NCI-H524 treated with DMSO at 0.1 percent for 48 hours (cell line): ENCODE measurements at regions not wholly inside any gene's neighbourhood (a gene's known extent, or its start where the extent isn't known, plus 50 kb on each side); places are given as distances from the start of the nearest gene placed in this dataset.
"Not testable (repeated sequence)": the region's sequence is repeated elsewhere in the genome, so short reads cannot be mapped to it uniquely, and the experiment has no call there.

Experiments used
- DNase-seq: peaks from one replicate; lab custom pipeline; 2025; lab: John Stamatoyannopoulos, UW

GRCh38 chr10:3264161-3264761 lies 91.7 kb upstream of the PITRM1 start:
- DNase-seq: no peak

- DNase-seq: no peak
Measured at GRCh38 chr10:3263747-3264146, 91.2 kb upstream of the PITRM1 start.

GRCh38 chr10:3263082-3263481 lies 90.5 kb upstream of the PITRM1 start:
- DNase-seq: no peak

GRCh38 chr10:3261921-3262320 lies 89.3 kb upstream of the PITRM1 start:
- DNase-seq: no peak

GRCh38 chr10:3260066-3260834 lies 87.7 kb upstream of the PITRM1 start:
- DNase-seq: no peak

- DNase-seq: no peak
Measured at GRCh38 chr10:3259499-3259898, 86.9 kb upstream of the PITRM1 start.

- DNase-seq: no peak
Measured at GRCh38 chr10:3258394-3258793, 85.8 kb upstream of the PITRM1 start.

- DNase-seq: no peak
Measured at GRCh38 chr10:3255616-3256015, 83.0 kb upstream of the PITRM1 start.

GRCh38 chr10:3255075-3255474 lies 82.5 kb upstream of the PITRM1 start:
- no peak for DNase-seq

GRCh38 chr10:3253974-3254373 lies 81.4 kb upstream of the PITRM1 start:
- DNase-seq: not testable (repeated sequence)

GRCh38 chr10:3251172-3251571 lies 78.6 kb upstream of the PITRM1 start:
- DNase-seq: no peak

GRCh38 chr10:3249307-3249889 lies 76.8 kb upstream of the PITRM1 start:
- DNase-seq: no peak

- no peak for DNase-seq
Measured at GRCh38 chr10:3248526-3249306, 76.1 kb upstream of the PITRM1 start.

- no peak for DNase-seq
Measured at GRCh38 chr10:3245395-3245794, 72.8 kb upstream of the PITRM1 start.

- no peak for DNase-seq
Measured at GRCh38 chr10:3241967-3242650, 69.5 kb upstream of the PITRM1 start.

- no peak for DNase-seq
Measured at GRCh38 chr10:3241274-3241921, 68.8 kb upstream of the PITRM1 start.

- DNase-seq: no peak
Measured at GRCh38 chr10:3239920-3240894, 67.6 kb upstream of the PITRM1 start.

- no peak for DNase-seq
Measured at GRCh38 chr10:3239066-3239919, 66.7 kb upstream of the PITRM1 start.

GRCh38 chr10:3238115-3238871 lies 65.7 kb upstream of the PITRM1 start:
- DNase-seq: no peak
